ENCODE measurements at regions not wholly inside any gene's neighbourhood (a gene's known extent, or its start where the extent isn't known, plus 50 kb on each side); places are given as distances from the start of the nearest gene placed in this dataset.

GRCh38 chr12:19692091-19692490 lies 252.8 kb downstream of the AEBP2 start:
- H3K4me1 Mint-ChIP-seq, result peaks cover 17% of the 10 kb centered on the region
- no peaks in the 10 kb centered on the region for H3K36me3 Mint-ChIP-seq (ENCODE audit: low read depth)
- no peak overlapping the region for H3K4me3 Mint-ChIP-seq
- no peaks in the 10 kb centered on the region for H3K27me3 Mint-ChIP-seq
- H3K27ac Mint-ChIP-seq, result no peak overlapping the region
- ChIA-PET CTCF (no interaction called here), POLR2A (no interaction called here)
- DNase-seq, result no peak
- H3K9me3 Mint-ChIP-seq, result no peaks in the 10 kb centered on the region

DNA sequence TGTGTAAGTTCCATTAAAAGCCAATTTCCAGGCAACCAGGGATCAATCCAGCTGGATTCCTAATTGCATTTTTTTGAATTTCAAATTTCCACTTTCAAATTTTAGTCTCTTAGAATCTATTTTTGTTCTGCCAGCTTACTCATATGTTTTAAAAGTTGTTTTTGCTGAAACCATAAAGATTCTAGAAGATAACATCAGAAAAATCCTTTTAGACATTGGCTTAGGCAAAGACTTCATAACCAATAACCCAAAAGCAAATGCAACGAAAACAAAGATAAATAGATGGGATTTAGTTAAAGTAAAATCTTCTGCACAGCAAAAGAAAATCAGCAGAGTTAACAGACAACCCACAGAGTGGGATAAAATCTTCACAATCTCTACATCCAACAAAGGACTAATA lies 253.3 kb downstream of the AEBP2 start:
- Mint-ChIP-seq H3K4me1 (peaks cover 17% of the 10 kb centered on the region), H3K36me3 (ENCODE audit: low read depth) (no peaks in the 10 kb centered on the region), H3K4me3 (no peak overlapping the region), H3K27ac (no peak overlapping the region), H3K9me3 (no peaks in the 10 kb centered on the region), H3K27me3 (no peaks in the 10 kb centered on the region)
- POLR2A ChIA-PET, result no interaction called here
- CTCF ChIA-PET, result no interaction called here
- no peak for DNase-seq

GRCh38 chr12:19694627-19695026 lies 255.3 kb downstream of the AEBP2 start:
- POLR2A ChIA-PET, result no interaction called here
- peaks cover 2% of the 10 kb centered on the region for H3K9me3 Mint-ChIP-seq
- no peaks in the 10 kb centered on the region for H3K27me3 Mint-ChIP-seq
- CTCF ChIA-PET, result interaction anchor here (0.7 kb wide), 1 partner anchor 44 kb away, joined by 3 read pairs; no protein-coding TSS in a partner anchor
- H3K4me3 Mint-ChIP-seq, result no peak overlapping the region
- H3K4me1 Mint-ChIP-seq, result peaks cover 17% of the 10 kb centered on the region
- no peaks in the 10 kb centered on the region for H3K36me3 Mint-ChIP-seq (ENCODE audit: low read depth)
- DNase-seq, result no peak
- H3K27ac Mint-ChIP-seq, result no peak overlapping the region

GRCh38 chr12:19695244-19696098 lies 256.2 kb downstream of the AEBP2 start:
- no peak for DNase-seq
- Mint-ChIP-seq H3K36me3 (ENCODE audit: low read depth) (no peaks in the 10 kb centered on the region), H3K9me3 (peaks cover 4% of the 10 kb centered on the region), H3K4me1 (peaks cover 17% of the 10 kb centered on the region), H3K27me3 (no peaks in the 10 kb centered on the region), H3K4me3 (no peak overlapping the region), H3K27ac (no peak overlapping the region)
- POLR2A ChIA-PET, result no interaction called here
- CTCF ChIA-PET, result interaction anchor here (0.7 kb wide), 1 partner anchor 44 kb away, joined by 3 read pairs; no protein-coding TSS in a partner anchor

DNA sequence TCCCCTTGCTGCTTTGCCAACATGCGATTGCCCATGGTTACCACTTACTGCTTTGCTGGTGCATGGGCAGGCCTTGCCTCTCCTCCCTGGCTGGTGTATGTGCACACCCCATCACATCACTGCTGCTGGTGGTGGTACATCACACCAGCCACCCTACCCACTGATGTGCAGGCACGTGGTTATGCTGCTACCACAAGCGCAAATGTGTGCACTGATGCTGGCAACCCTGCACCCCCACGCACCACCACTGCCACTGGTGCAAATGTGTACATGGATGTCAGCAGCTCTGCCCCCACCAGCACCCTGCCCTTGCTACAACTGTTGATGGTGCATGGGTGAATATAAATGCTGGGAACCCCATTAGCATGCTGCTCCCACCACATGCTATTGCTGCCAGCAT lies 261.7 kb downstream of the AEBP2 start:
- Mint-ChIP-seq H3K36me3 (ENCODE audit: low read depth) (no peaks in the 10 kb centered on the region), H3K27me3 (peaks cover 7% of the 10 kb centered on the region), H3K9me3 (peaks cover 4% of the 10 kb centered on the region), H3K27ac (no peak overlapping the region), H3K4me1 (peaks cover 2% of the 10 kb centered on the region), H3K4me3 (no peak overlapping the region)
- POLR2A ChIA-PET, result no interaction called here
- no peak for DNase-seq
- CTCF ChIA-PET, result no interaction called here

- Mint-ChIP-seq H3K4me1 (no peaks in the 10 kb centered on the region), H3K36me3 (ENCODE audit: low read depth) (no peaks in the 10 kb centered on the region), H3K9me3 (peaks cover 9% of the 10 kb centered on the region), H3K27me3 (peaks cover 7% of the 10 kb centered on the region), H3K27ac (no peak overlapping the region), H3K4me3 (no peak overlapping the region)
- CTCF ChIA-PET, result no interaction called here
- POLR2A ChIA-PET, result no interaction called here
- DNase-seq, result no peak
Measured at GRCh38 chr12:19704966-19705365, 265.7 kb downstream of the AEBP2 start.

DNA sequence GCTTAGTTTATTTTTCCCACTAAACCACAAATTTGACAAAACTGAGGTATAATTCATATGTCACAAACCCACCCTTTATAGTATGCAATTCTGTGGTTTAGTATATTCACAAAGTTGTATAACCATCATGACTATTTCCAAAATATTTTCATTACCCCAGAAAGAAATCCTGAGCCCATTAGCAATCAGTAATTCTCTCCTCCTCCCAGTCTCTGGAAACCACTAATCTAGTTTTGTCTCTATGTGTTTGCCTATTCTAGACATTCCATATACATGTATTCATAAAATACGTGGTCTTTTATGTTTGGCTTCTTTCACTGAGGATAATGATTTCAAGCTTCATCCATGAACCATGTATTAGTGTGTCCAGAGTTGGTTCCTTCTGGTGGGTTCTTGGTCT lies 267.6 kb downstream of the AEBP2 start:
- Mint-ChIP-seq H3K36me3 (ENCODE audit: low read depth) (no peaks in the 10 kb centered on the region), H3K4me1 (peaks cover 3% of the 10 kb centered on the region), H3K27ac (no peak overlapping the region), H3K27me3 (peaks cover 7% of the 10 kb centered on the region), H3K9me3 (peaks cover 7% of the 10 kb centered on the region), H3K4me3 (no peak overlapping the region)
- POLR2A ChIA-PET, result no interaction called here
- no peak for DNase-seq
- CTCF ChIA-PET, result no interaction called here

DNA sequence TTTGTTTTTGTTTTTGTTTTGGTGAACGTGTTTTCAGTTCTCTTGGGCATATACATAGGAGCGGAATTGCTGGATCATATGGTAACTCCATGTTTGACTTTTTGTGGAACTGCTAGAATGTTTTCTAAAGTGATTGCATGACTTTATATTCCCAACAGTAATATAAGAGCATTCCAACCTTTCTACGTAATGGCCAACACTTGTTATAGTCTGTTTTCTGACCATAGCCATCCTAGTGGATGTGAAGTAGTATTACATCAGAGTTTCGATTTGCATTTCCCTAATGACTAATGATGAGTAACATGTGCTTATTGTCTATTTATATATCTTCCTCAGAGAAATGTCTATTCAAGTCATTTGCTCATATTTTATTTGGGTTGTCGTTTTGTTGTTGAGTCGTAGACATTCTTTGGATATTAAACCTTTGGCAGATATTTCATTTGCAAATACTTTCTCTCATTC lies 268.7 kb downstream of the AEBP2 start:
- Mint-ChIP-seq H3K36me3 (ENCODE audit: low read depth) (no peaks in the 10 kb centered on the region), H3K27ac (no peak overlapping the region), H3K9me3 (peaks cover 7% of the 10 kb centered on the region), H3K4me1 (peaks cover 5% of the 10 kb centered on the region), H3K4me3 (no peak overlapping the region), H3K27me3 (peaks cover 7% of the 10 kb centered on the region)
- POLR2A ChIA-PET, result no interaction called here
- CTCF ChIA-PET, result no interaction called here
- DNase-seq, result no peak

- ChIA-PET CTCF (no interaction called here), POLR2A (no interaction called here)
- Mint-ChIP-seq H3K4me1 (peaks cover 5% of the 10 kb centered on the region), H3K4me3 (no peak overlapping the region), H3K27me3 (no peaks in the 10 kb centered on the region), H3K9me3 (peaks cover 10% of the 10 kb centered on the region), H3K27ac (no peak overlapping the region), H3K36me3 (ENCODE audit: low read depth) (no peaks in the 10 kb centered on the region)
- DNase-seq, result no peak
Measured at GRCh38 chr12:19709889-19710288, 270.6 kb downstream of the AEBP2 start.

GRCh38 chr12:19710811-19711793 lies 271.8 kb downstream of the AEBP2 start:
- ChIA-PET POLR2A (no interaction called here), CTCF (no interaction called here)
- no peak for DNase-seq
- Mint-ChIP-seq H3K36me3 (ENCODE audit: low read depth) (no peaks in the 10 kb centered on the region), H3K4me3 (no peak overlapping the region), H3K9me3 (peaks cover 10% of the 10 kb centered on the region), H3K27me3 (no peaks in the 10 kb centered on the region), H3K4me1 (peaks cover 5% of the 10 kb centered on the region), H3K27ac (no peak overlapping the region)

- CTCF ChIA-PET, result no interaction called here
- H3K4me1 Mint-ChIP-seq, result peaks cover 5% of the 10 kb centered on the region
- no peak for DNase-seq
- no peaks in the 10 kb centered on the region for H3K27me3 Mint-ChIP-seq
- H3K36me3 Mint-ChIP-seq (ENCODE audit: low read depth), result no peaks in the 10 kb centered on the region
- no peak overlapping the region for H3K4me3 Mint-ChIP-seq
- peaks cover 10% of the 10 kb centered on the region for H3K9me3 Mint-ChIP-seq
- H3K27ac Mint-ChIP-seq, result no peak overlapping the region
- POLR2A ChIA-PET, result no interaction called here
Measured at GRCh38 chr12:19712041-19712440, 272.7 kb downstream of the AEBP2 start.

DNA sequence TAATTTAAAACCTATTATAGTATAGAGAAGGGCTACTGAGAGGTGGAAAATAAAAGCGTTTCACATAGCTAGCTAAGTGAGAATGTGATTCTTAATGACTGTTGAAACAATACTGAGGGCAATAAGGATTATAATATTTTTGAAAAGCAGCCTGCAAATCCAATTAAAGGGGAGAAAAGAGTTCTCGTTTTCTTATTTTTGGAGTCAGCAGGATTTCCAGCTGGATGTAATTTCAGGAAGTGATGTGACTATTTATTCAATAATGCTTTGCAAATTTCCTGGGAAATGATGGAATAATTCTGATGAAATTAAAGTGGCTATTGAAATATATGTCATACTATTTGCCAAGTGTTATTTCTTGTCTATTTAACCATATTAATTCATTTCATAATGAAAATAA lies 279.1 kb downstream of the AEBP2 start:
- Mint-ChIP-seq H3K27ac (no peak overlapping the region), H3K4me3 (no peak overlapping the region), H3K4me1 (no peaks in the 10 kb centered on the region), H3K36me3 (ENCODE audit: low read depth) (no peaks in the 10 kb centered on the region), H3K9me3 (peaks cover 6% of the 10 kb centered on the region), H3K27me3 (no peaks in the 10 kb centered on the region)
- DNase-seq, result no peak
- POLR2A ChIA-PET, result no interaction called here
- CTCF ChIA-PET, result no interaction called here

DNA sequence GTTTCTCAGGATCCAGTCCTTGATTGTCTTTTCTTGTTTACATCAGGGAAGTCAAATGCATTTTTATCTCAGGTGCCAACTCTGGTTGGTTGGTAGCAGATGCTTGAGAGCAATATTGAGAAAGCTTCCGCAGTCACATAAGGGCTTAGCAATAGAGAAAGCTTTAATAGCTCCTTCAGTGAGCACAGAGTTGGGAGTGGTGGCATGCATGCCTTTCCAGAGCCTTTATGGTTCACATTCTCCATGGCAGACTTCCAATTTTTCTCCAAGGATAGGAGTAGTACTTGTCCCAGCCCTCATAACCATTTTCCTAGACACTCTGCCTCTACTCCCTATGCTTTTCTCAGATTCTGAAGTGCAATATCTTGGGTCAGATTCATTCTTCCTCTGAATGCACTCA lies 280.4 kb downstream of the AEBP2 start:
- ChIA-PET POLR2A (no interaction called here), CTCF (no interaction called here)
- no peak overlapping the region for H3K27ac Mint-ChIP-seq
- no peaks in the 10 kb centered on the region for H3K4me1 Mint-ChIP-seq
- no peaks in the 10 kb centered on the region for H3K27me3 Mint-ChIP-seq
- H3K36me3 Mint-ChIP-seq (ENCODE audit: low read depth), result no peaks in the 10 kb centered on the region
- H3K9me3 Mint-ChIP-seq, result peaks cover 3% of the 10 kb centered on the region
- H3K4me3 Mint-ChIP-seq, result no peak overlapping the region
- DNase-seq, result no peak
